GM12878 (cell line): ENCODE measurements at regions not wholly inside any gene's neighbourhood (a gene's known extent, or its start where the extent isn't known, plus 50 kb on each side); places are given as distances from the start of the nearest gene placed in this dataset.

Experiments
- ATAC-seq: fragments of 200-7000 bp; cut with Tn5 transposase; 3 replicates; pipeline ENCODE4 v1.9.1; 2020; ENCODE audit warnings: mild to moderate bottlenecking, moderate library complexity
- BruUV-seq: library from RNA; stranded (reverse); fragments of 400-500 nt; replicated peaks from 2 replicates; lab custom pipeline; 2021; lab: Mats Ljungman, UMichigan
- CTCF ChIA-PET: fragments of 300-600 bp; sonication (Branson Sonifier 250); formaldehyde crosslinking; extraction: SDS; loops from one replicate; lab custom pipeline; 2021; ENCODE audit warnings: inconsistent platforms; lab: Yijun Ruan, JAX
- POLR2A ChIA-PET: fragments of 350-600 bp; formaldehyde crosslinking; extraction: SDS; loops from one replicate; lab custom pipeline; 2021; ENCODE audit warnings: inconsistent platforms; lab: Charles Lee
- RAD21 ChIA-PET: fragments of 300-600 bp; sonication (Branson Sonifier 250); formaldehyde crosslinking; loops from one replicate; lab custom pipeline; 2023; ENCODE audit warnings: antibody characterized with exemption; ENCODE audit not compliant: unreplicated experiment; lab: Charles Lee
- SMC1A ChIA-PET: fragments of 300-600 bp; sonication (Branson Sonifier 250); formaldehyde crosslinking; loops from one replicate; lab custom pipeline; 2023; ENCODE audit not compliant: unreplicated experiment, uncharacterized antibody; lab: Charles Lee
- DNase-seq: peaks from one replicate; pipeline ENCODE4 v3.0.0-alpha.2; 2011; ENCODE audit warnings: low read depth, low spot score
- FAIRE-seq: peaks from 3 replicates; lab custom pipeline; 2011; peaks lifted over from hg19 to GRCh38; lab: Jason Lieb, UNC
- H2AFZ ChIP-seq: 2 replicates; pipeline ENCODE4 v1.6.0; 2011; ENCODE audit warnings: low read depth, low read length, control low read depth; ENCODE audit not compliant: control insufficient read depth
- H3K27ac ChIP-seq: 2 replicates; pipeline ENCODE4 v1.5.1; 2011; ENCODE audit warnings: control low read depth; ENCODE audit not compliant: control insufficient read depth, insufficient read depth
- H3K27me3 ChIP-seq, 2 experiments: replicated peaks in 1 of 2; 2 replicates each; pipeline versions ENCODE4 v1.6.0 to v1.6.1; 2011; ENCODE audit warnings: low read length in 1 of 2; ENCODE audit not compliant: control insufficient read depth in 2 of 2, insufficient read depth in 2 of 2
- H3K36me3 ChIP-seq, 2 experiments: 2 replicates each; pipeline ENCODE4 v1.5.1; 2011; ENCODE audit warnings: low read length in 1 of 2; ENCODE audit not compliant: control insufficient read depth in 2 of 2, insufficient read depth in 2 of 2
- H3K4me1 ChIP-seq: 2 replicates; pipeline ENCODE4 v1.6.1; 2011; ENCODE audit warnings: mild to moderate bottlenecking, low read length, moderate library complexity, mixed read lengths; ENCODE audit not compliant: control insufficient read depth, insufficient read depth
- H3K4me2 ChIP-seq: 2 replicates; pipeline ENCODE4 v1.6.0; 2011; ENCODE audit warnings: control low read depth; ENCODE audit not compliant: control insufficient read depth, insufficient read depth
- H3K4me3 ChIP-seq: fragments of 200-600 bp; sonication (generic); 2 replicates; pipeline ENCODE4 v1.5.1; 2016
- H3K79me2 ChIP-seq: 2 replicates; pipeline ENCODE4 v1.6.0; 2011; ENCODE audit warnings: low read length; ENCODE audit not compliant: control insufficient read depth, insufficient read depth
- H3K9ac ChIP-seq: 2 replicates; pipeline ENCODE4 v1.8.0; 2011; ENCODE audit warnings: low read length, control low read depth, mixed read lengths; ENCODE audit not compliant: control insufficient read depth, insufficient read depth
- H3K9me3 ChIP-seq: replicated peaks from 3 replicates; pipeline ENCODE4 v1.5.1; 2011; ENCODE audit warnings: mild to moderate bottlenecking, low read length; ENCODE audit not compliant: control insufficient read depth, insufficient read depth
- H4K20me1 ChIP-seq: 2 replicates; pipeline ENCODE4 v1.6.0; 2011; ENCODE audit not compliant: control insufficient read depth, insufficient read depth
- CHD1 ChIP-seq: IDR thresholded peaks from 2 replicates; pipeline ENCODE4 v1.6.1; 2012; ENCODE audit warnings: low read depth, low read length, improper control_type of control experiment
- IKZF1 ChIP-seq: fragments of 450-650 bp; conservative IDR thresholded peaks from 2 replicates; pipeline ENCODE4 v1.6.1; 2017; ENCODE audit warnings: antibody characterized with exemption, mild to moderate bottlenecking
- NR2F1 ChIP-seq: fragments of 450-650 bp; conservative IDR thresholded peaks from 2 replicates; pipeline ENCODE4 v1.6.1; 2017; ENCODE audit warnings: mild to moderate bottlenecking
- RELA ChIP-seq: fragments of 450-650 bp; IDR thresholded peaks from 2 replicates; pipeline ENCODE4 v1.8.0; 2014; ENCODE audit warnings: borderline replicate concordance; ENCODE audit not compliant: partially characterized antibody
- RFX5 ChIP-seq: IDR thresholded peaks from 2 replicates; pipeline ENCODE4 v1.6.1; 2011; ENCODE audit warnings: low read depth, low read length, improper control_type of control experiment
- SMC3 ChIP-seq: IDR thresholded peaks from 2 replicates; pipeline ENCODE4 v1.6.1; 2011; ENCODE audit warnings: low read length, improper control_type of control experiment, borderline replicate concordance
- STAT1 ChIP-seq: fragments of 450-650 bp; conservative IDR thresholded peaks from 2 replicates; pipeline ENCODE4 v1.6.1; 2014; ENCODE audit warnings: antibody characterized with exemption, mild to moderate bottlenecking
- TARDBP ChIP-seq: IDR thresholded peaks from 2 replicates; pipeline ENCODE4 v1.6.1; 2016; ENCODE audit warnings: borderline replicate concordance
- ZBTB33 ChIP-seq: fragments of 450-650 bp; IDR thresholded peaks from 2 replicates; pipeline ENCODE4 v1.6.1; 2017; ENCODE audit warnings: mild to moderate bottlenecking
- ZNF207 ChIP-seq: fragments of 450-650 bp; IDR thresholded peaks from 2 replicates; pipeline ENCODE4 v1.6.1; 2014; ENCODE audit warnings: antibody characterized with exemption, mild to moderate bottlenecking, borderline replicate concordance
- ZNF217 ChIP-seq: fragments of 450-650 bp; IDR thresholded peaks from 2 replicates; pipeline ENCODE4 v1.6.1; 2017; ENCODE audit warnings: antibody characterized with exemption, mild to moderate bottlenecking
- WGBS: methylation state at CpG from one replicate; pipeline ENCODE4 v1.1.6; 2016; ENCODE audit warnings: low lambda C conversion rate; ENCODE audit not compliant: insufficient replicate concordance, insufficient coverage; ENCODE audit errors: missing lambda C conversion rate; 5-methylcytosine and 5-hydroxymethylcytosine counted together
- in situ Hi-C: fragments of 300-500 bp; cut with MboI; formaldehyde crosslinking; loops from 9 replicates; pipeline ENCODE4 v1.14.3; 2018; ENCODE audit warnings: mixed read lengths
- intact Hi-C: fragments of 100-400 bp; cut with micrococcal nuclease; formaldehyde crosslinking; loops from one replicate; pipeline ENCODE4 v1.14.2; 2022; ENCODE audit not compliant: unreplicated experiment

- TF ChIP-seq ZBTB33 (no peak), ZNF217 (no peak), IKZF1 (no peak), ZNF207 (no peak), SMC3 (no peak), CHD1 (no peak), RFX5 (no peak), NR2F1 (no peak), RELA (no peak), TARDBP (no peak), STAT1 (no peak)
- TF ChIP-seq, all 136 proteins: peak for 0
- H3K4me1 ChIP-seq, result no peaks in the 10 kb centered on the region
- no peaks in the 10 kb centered on the region for H3K27me3 ChIP-seq
- no peak overlapping the region for H2AFZ ChIP-seq
- H3K79me2 ChIP-seq, result no peaks in the 10 kb centered on the region
- 19% methylated on average over 3 of the region's 3 CpGs for WGBS
- no peak overlapping the region for H3K4me3 ChIP-seq
- no TSS peak for BruUV-seq
- H3K9me3 ChIP-seq, result no peaks in the 10 kb centered on the region
- RAD21 ChIA-PET, result no interaction called here
- no peaks in the 10 kb centered on the region for H3K36me3 ChIP-seq
- no peak overlapping the region for H3K9ac ChIP-seq
- no peak for DNase-seq
- no peak for FAIRE-seq
- no peak overlapping the region for H3K4me2 ChIP-seq
- ATAC-seq, result no peak
- intact Hi-C loops, result no loop called here
- CTCF ChIA-PET, result interaction anchor here (1.1 kb wide), 1 partner anchor 21 kb away, joined by 3 read pairs; no protein-coding TSS in a partner anchor
- SMC1A ChIA-PET, result interaction anchor here (1.0 to 1.2 kb wide), 2 partner anchors 14 to 18 kb away, joined by 3 read pairs; no protein-coding TSS in a partner anchor
- in situ Hi-C loops, result no loop called here
- no peak overlapping the region for H3K27ac ChIP-seq
- no peaks in the 10 kb centered on the region for H4K20me1 ChIP-seq
- POLR2A ChIA-PET, result interaction anchor here (0.6 kb wide), 1 partner anchor 65 kb away, joined by 3 read pairs; no protein-coding TSS in a partner anchor
Observed at GRCh38 chrX:134732152-134732551, 64.9 kb downstream of the PABIR2 start.
